Fibroblast of skin of left quadriceps (primary cell): ENCODE measurements at regions not wholly inside any gene's neighbourhood (a gene's known extent, or its start where the extent isn't known, plus 50 kb on each side); places are given as distances from the start of the nearest gene placed in this dataset.

Experiments used
- DNase-seq, 2 experiments: peaks; one replicate each; pipeline ENCODE4 v3.0.0-alpha.2; 2013; ENCODE audit warnings: low read depth in 2 of 2

GRCh38 chr3:35946854-35947515 is 307.7 kb downstream of the ARPP21 start:
- no peak for DNase-seq

GRCh38 chr3:35950021-35950420 is 310.7 kb downstream of the ARPP21 start:
- DNase-seq = no peak

GRCh38 chr3:35954413-35954812 is 315.1 kb downstream of the ARPP21 start:
- no peak for DNase-seq

- DNase-seq = peak; percentile 20
These were observed 326.6 kb downstream of the ARPP21 start for GRCh38 chr3:35965908-35966307.

GRCh38 chr3:35966629-35967464 is 327.5 kb downstream of the ARPP21 start:
- no peak for DNase-seq

- no peak for DNase-seq
These were observed 328.8 kb downstream of the ARPP21 start for GRCh38 chr3:35968043-35968622.

- DNase-seq = no peak
These were observed 330.1 kb downstream of the ARPP21 start for GRCh38 chr3:35969406-35969805.

- DNase-seq = no peak
These were observed 331.5 kb downstream of the ARPP21 start for GRCh38 chr3:35970793-35971192.

- no peak for DNase-seq
These were observed 332.4 kb downstream of the ARPP21 start for GRCh38 chr3:35971686-35972085.

GRCh38 chr3:35974872-35975271 is 335.5 kb downstream of the ARPP21 start:
- no peak for DNase-seq

- no peak for DNase-seq
These were observed 346.8 kb downstream of the ARPP21 start for GRCh38 chr3:35986161-35986560.

GRCh38 chr3:35987386-35987785 is 348.1 kb downstream of the ARPP21 start:
- no peak for DNase-seq

GRCh38 chr3:35992041-35992440 is 352.7 kb downstream of the ARPP21 start:
- no peak for DNase-seq

- no peak for DNase-seq
These were observed 368.5 kb upstream of the STAC start for GRCh38 chr3:36011791-36012190.

- no peak for DNase-seq
These were observed 366.9 kb upstream of the STAC start for GRCh38 chr3:36013425-36013824.

- DNase-seq = no peak
These were observed 355.1 kb upstream of the STAC start for GRCh38 chr3:36025232-36025631.

GRCh38 chr3:36032180-36033047 is 347.9 kb upstream of the STAC start:
- no peak for DNase-seq

- DNase-seq = no peak
These were observed 321.8 kb upstream of the STAC start for GRCh38 chr3:36058404-36059030.

GRCh38 chr3:36060950-36061349 is 319.4 kb upstream of the STAC start:
- DNase-seq = no peak

GRCh38 chr3:36063992-36064391 is 316.3 kb upstream of the STAC start:
- no peak for DNase-seq

- DNase-seq = no peak
These were observed 315.0 kb upstream of the STAC start for GRCh38 chr3:36065321-36065720.
